ENCODE measurements at regions not wholly inside any gene's neighbourhood (a gene's known extent, or its start where the extent isn't known, plus 50 kb on each side); places are given as distances from the start of the nearest gene placed in this dataset.
"Not testable (repeated sequence)": the region's sequence is repeated elsewhere in the genome, so short reads cannot be mapped to it uniquely, and the experiment has no call there.

GRCh38 chr4:135015771-135016170, 814.2 kb upstream of the PABPC4L start:
- no peak for DNase-seq

GRCh38 chr4:135007400-135007799, 805.8 kb upstream of the PABPC4L start:
- DNase-seq = no peak

- DNase-seq = no peak
Observed at GRCh38 chr4:134999169-134999568, 797.6 kb upstream of the PABPC4L start.

GRCh38 chr4:134961963-134962362, 760.4 kb upstream of the PABPC4L start:
- DNase-seq = no peak

- no peak for DNase-seq
Observed at GRCh38 chr4:134958862-134959261, 757.3 kb upstream of the PABPC4L start.

GRCh38 chr4:134955059-134955458, 753.5 kb upstream of the PABPC4L start:
- no peak for DNase-seq

GRCh38 chr4:134952775-134953174, 751.2 kb upstream of the PABPC4L start:
- DNase-seq = no peak

- DNase-seq = no peak
Observed at GRCh38 chr4:134952305-134952704, 750.7 kb upstream of the PABPC4L start.

- no peak for DNase-seq
Observed at GRCh38 chr4:134948110-134948642, 746.6 kb upstream of the PABPC4L start.

- no peak for DNase-seq
Observed at GRCh38 chr4:134944115-134944514, 742.5 kb upstream of the PABPC4L start.

- no peak for DNase-seq
Observed at GRCh38 chr4:134936014-134936413, 734.4 kb upstream of the PABPC4L start.

GRCh38 chr4:134935320-134935719, 733.7 kb upstream of the PABPC4L start:
- DNase-seq = peak in 1 of 2 experiments; percentile 53

- no peak for DNase-seq
Observed at GRCh38 chr4:134934036-134934808, 732.6 kb upstream of the PABPC4L start.

- DNase-seq = no peak
Observed at GRCh38 chr4:134915355-134915754, 713.8 kb upstream of the PABPC4L start.

GRCh38 chr4:134914250-134914649, 712.7 kb upstream of the PABPC4L start:
- DNase-seq = not testable (repeated sequence)

- no peak for DNase-seq
Observed at GRCh38 chr4:134911941-134912340, 710.4 kb upstream of the PABPC4L start.

- peak; percentile 11 to 40 for DNase-seq
Observed at GRCh38 chr4:134906404-134907023, 704.9 kb upstream of the PABPC4L start.

GRCh38 chr4:134905061-134905460, 703.5 kb upstream of the PABPC4L start:
- DNase-seq = no peak

- DNase-seq = no peak
Observed at GRCh38 chr4:134888156-134888555, 686.6 kb upstream of the PABPC4L start.

- DNase-seq = no peak
Observed at GRCh38 chr4:134885436-134885835, 683.8 kb upstream of the PABPC4L start.

GRCh38 chr4:134883831-134884449, 682.4 kb upstream of the PABPC4L start:
- DNase-seq = peak; percentile 12 to 17

- no peak for DNase-seq
Observed at GRCh38 chr4:134879019-134879418, 677.4 kb upstream of the PABPC4L start.

- no peak for DNase-seq
Observed at GRCh38 chr4:134867027-134867426, 665.4 kb upstream of the PABPC4L start.

- no peak for DNase-seq
Observed at GRCh38 chr4:134865675-134866074, 664.1 kb upstream of the PABPC4L start.

Measured in NCI-H526 (cell line).